Upper lobe of left lung (tissue), 6 donors: ENCODE measurements at regions not wholly inside any gene's neighbourhood (a gene's known extent, or its start where the extent isn't known, plus 50 kb on each side); places are given as distances from the start of the nearest gene placed in this dataset.

Experiments used
- ATAC-seq, 2 donors: fragments of 200-7000 bp; cut with Tn5 transposase; one replicate each; pipeline ENCODE4 v1.9.1; 2022; ENCODE audit warnings: mild to moderate bottlenecking in 2 of 2, moderate library complexity in 2 of 2; ENCODE audit not compliant: low FRiP score in 2 of 2
- DNase-seq, 2 donors: peaks; one replicate each; pipeline ENCODE4 v3.0.0-alpha.2; 2019 to 2020
- H3K27ac ChIP-seq, 4 donors: fragments of 200-600 bp; sonication (generic); one replicate each; pipeline ENCODE4 v1.5.1; 2016 to 2019
- H3K27me3 ChIP-seq, 4 donors: fragments of 200-600 bp; sonication (generic); one replicate each; pipeline ENCODE4 v1.5.1; 2017 to 2019
- H3K36me3 ChIP-seq, 4 donors: fragments of 200-600 bp; sonication (generic); one replicate each; pipeline ENCODE4 v1.5.1; 2016 to 2019
- H3K4me1 ChIP-seq, 4 donors: fragments of 200-600 bp; sonication (generic); one replicate each; pipeline ENCODE4 v1.5.1; 2018 to 2019
- H3K4me3 ChIP-seq, 4 donors: fragments of 200-600 bp; sonication (generic); one replicate each; pipeline ENCODE4 v1.5.1; 2017 to 2019; ENCODE audit warnings: mild to moderate bottlenecking in 2 of 4, moderate library complexity in 1 of 4
- H3K9me3 ChIP-seq, 4 donors: fragments of 200-600 bp; sonication (generic); one replicate each; pipeline ENCODE4 v1.5.1; 2018 to 2019
- EP300 ChIP-seq, 4 donors: sonication (generic); formaldehyde crosslinking; IDR thresholded peaks; one replicate each; pipeline ENCODE4 v1.5.1; 2017; ENCODE audit warnings: antibody characterized with exemption in 4 of 4, control low read depth in 2 of 4
- POLR2A ChIP-seq, 4 donors: fragments of 450-650 bp; IDR thresholded peaks; one replicate each; pipeline ENCODE4 v1.5.1; 2016 to 2017; ENCODE audit warnings: antibody characterized with exemption in 4 of 4, mild to moderate bottlenecking in 2 of 4
- POLR2AphosphoS5 ChIP-seq, 2 donors: sonication (generic); formaldehyde crosslinking; IDR thresholded peaks; one replicate each; pipeline ENCODE4 v1.5.1; 2017; ENCODE audit warnings: antibody characterized with exemption in 2 of 2
- WGBS, 2 donors: methylation state at CpG; one replicate each; pipeline ENCODE4 v1.1.5; 2017 to 2018; 5-methylcytosine and 5-hydroxymethylcytosine counted together
- TF ChIP-seq, protein P1 (sequence below), 6 experiments: fragments of 450-650 bp in 4 of 6; fragments of 200-600 bp in 2 of 6; sonication (generic) in 2 of 6; IDR thresholded peaks; one replicate each; pipeline ENCODE4 v1.5.1; 2016 to 2019; ENCODE audit warnings: antibody characterized with exemption in 6 of 6
- donor health status: DM: no; HTN: no; CAD: no; lungs with moderate emphysema.
- donor health status: DM: no; HTN: yes; CAD: no; lungs with severe emphysema.

GRCh38 chr3:53999725-54000124 is 108.1 kb upstream of the SELENOK start:
- H3K9me3 ChIP-seq = no peaks in the 10 kb centered on the region
- TF ChIP-seq POLR2AphosphoS5 (IDR thresholded peaks at IDR 0.05) (no peak), EP300 (IDR thresholded peaks at IDR 0.05) (no peak), POLR2A (IDR thresholded peaks at IDR 0.05) (no peak)
- TF ChIP-seq, protein P1, sequence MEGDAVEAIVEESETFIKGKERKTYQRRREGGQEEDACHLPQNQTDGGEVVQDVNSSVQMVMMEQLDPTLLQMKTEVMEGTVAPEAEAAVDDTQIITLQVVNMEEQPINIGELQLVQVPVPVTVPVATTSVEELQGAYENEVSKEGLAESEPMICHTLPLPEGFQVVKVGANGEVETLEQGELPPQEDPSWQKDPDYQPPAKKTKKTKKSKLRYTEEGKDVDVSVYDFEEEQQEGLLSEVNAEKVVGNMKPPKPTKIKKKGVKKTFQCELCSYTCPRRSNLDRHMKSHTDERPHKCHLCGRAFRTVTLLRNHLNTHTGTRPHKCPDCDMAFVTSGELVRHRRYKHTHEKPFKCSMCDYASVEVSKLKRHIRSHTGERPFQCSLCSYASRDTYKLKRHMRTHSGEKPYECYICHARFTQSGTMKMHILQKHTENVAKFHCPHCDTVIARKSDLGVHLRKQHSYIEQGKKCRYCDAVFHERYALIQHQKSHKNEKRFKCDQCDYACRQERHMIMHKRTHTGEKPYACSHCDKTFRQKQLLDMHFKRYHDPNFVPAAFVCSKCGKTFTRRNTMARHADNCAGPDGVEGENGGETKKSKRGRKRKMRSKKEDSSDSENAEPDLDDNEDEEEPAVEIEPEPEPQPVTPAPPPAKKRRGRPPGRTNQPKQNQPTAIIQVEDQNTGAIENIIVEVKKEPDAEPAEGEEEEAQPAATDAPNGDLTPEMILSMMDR (IDR thresholded peaks at IDR 0.05) = no peak
- ATAC-seq (no peak), DNase-seq (no peak)
- H3K27ac ChIP-seq = no peak overlapping the region
- H3K4me1 ChIP-seq = no peaks in the 10 kb centered on the region
- H3K4me3 ChIP-seq = no peak overlapping the region
- 87 to 89% methylated on average over 3 of the region's 3 CpGs for WGBS, 2 donors
- H3K27me3 ChIP-seq = no peaks in the 10 kb centered on the region
- no peaks in the 10 kb centered on the region for H3K36me3 ChIP-seq

- 81 to 82% methylated on average over 2 of the region's 2 CpGs for WGBS, 2 donors
- DNase-seq = no peak
Measured at GRCh38 chr3:53998980-53999379, 107.3 kb upstream of the SELENOK start.

GRCh38 chr3:53997476-53997875 is 105.8 kb upstream of the SELENOK start:
- Histone ChIP-seq H3K4me1 (no peaks in the 10 kb centered on the region), H3K9me3 (no peaks in the 10 kb centered on the region), H3K36me3 (no peaks in the 10 kb centered on the region), H3K4me3 (no peak overlapping the region), H3K27ac (no peak overlapping the region), H3K27me3 (no peaks in the 10 kb centered on the region)
- 55 to 56% methylated on average over 4 of the region's 4 CpGs for WGBS, 2 donors
- TF ChIP-seq, protein P1 (IDR thresholded peaks at IDR 0.05) = no peak
- no peak for TF ChIP-seq POLR2A (IDR thresholded peaks at IDR 0.05)
- ATAC-seq (no peak), DNase-seq (no peak)

More at GRCh38 chr3:53998980-53999379, 107.3 kb upstream of the SELENOK start:
- ATAC-seq = no peak
- H3K27ac ChIP-seq = peak overlapping the region in 1 of 4 donors; percentile 55
- no peaks in the 10 kb centered on the region for H3K4me1 ChIP-seq
- no peak overlapping the region for H3K4me3 ChIP-seq
- TF ChIP-seq, protein P1 (IDR thresholded peaks at IDR 0.05) = no peak
- TF ChIP-seq EP300 (IDR thresholded peaks at IDR 0.05) = no peak
- no peak for TF ChIP-seq POLR2AphosphoS5 (IDR thresholded peaks at IDR 0.05)
- TF ChIP-seq POLR2A (IDR thresholded peaks at IDR 0.05) = no peak
- H3K36me3 ChIP-seq = no peaks in the 10 kb centered on the region
- H3K27me3 ChIP-seq = no peaks in the 10 kb centered on the region
- H3K9me3 ChIP-seq = no peaks in the 10 kb centered on the region

GRCh38 chr3:53996141-53996874 is 104.6 kb upstream of the SELENOK start:
- Histone ChIP-seq H3K9me3 (no peaks in the 10 kb centered on the region), H3K27me3 (no peaks in the 10 kb centered on the region), H3K4me3 (no peak overlapping the region), H3K36me3 (no peaks in the 10 kb centered on the region), H3K4me1 (no peaks in the 10 kb centered on the region), H3K27ac (no peak overlapping the region)
- WGBS, 2 donors = 74 to 78% methylated on average over 4 to 7 of the region's 7 CpGs
- TF ChIP-seq, protein P1 (IDR thresholded peaks at IDR 0.05) = no peak
- no peak for TF ChIP-seq POLR2AphosphoS5 (IDR thresholded peaks at IDR 0.05)
- TF ChIP-seq EP300 (IDR thresholded peaks at IDR 0.05) = no peak
- no peak for TF ChIP-seq POLR2A (IDR thresholded peaks at IDR 0.05)
- DNase-seq (no peak), ATAC-seq (no peak)
